ENCODE measurements at regions not wholly inside any gene's neighbourhood (a gene's known extent, or its start where the extent isn't known, plus 50 kb on each side); places are given as distances from the start of the nearest gene placed in this dataset.
"Not testable (repeated sequence)": the region's sequence is repeated elsewhere in the genome, so short reads cannot be mapped to it uniquely, and the experiment has no call there.

DNA sequence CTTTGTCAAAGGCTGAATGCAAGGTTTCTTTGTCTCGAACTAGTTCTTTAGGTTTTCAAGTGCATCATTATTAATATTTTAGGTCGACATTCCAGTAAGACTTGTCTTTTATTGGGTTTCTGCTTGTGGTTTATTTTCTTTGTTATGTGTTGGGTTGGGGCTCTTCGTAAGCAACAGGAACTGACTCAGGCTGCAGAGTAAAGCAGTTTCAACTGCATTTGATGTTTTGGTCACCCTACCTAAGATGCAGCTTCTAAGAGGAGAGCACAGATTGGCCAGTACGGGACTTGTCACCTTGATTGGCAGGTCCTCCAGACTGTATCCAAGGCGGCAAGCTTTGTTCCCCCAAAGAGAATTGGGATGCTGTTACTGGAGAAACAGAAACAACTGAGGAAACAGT is 149.5 kb upstream of the SULF2 start:
- no peak for FAIRE-seq
- DNase-seq (ENCODE audit: insufficient read length): no peak
- no peak for TF ChIP-seq POLR2AphosphoS5 (IDR thresholded peaks at IDR 0.05; ENCODE audit: low read depth, low read length)
- TF ChIP-seq POLR2A (IDR thresholded peaks at IDR 0.05; ENCODE audit: low read depth, low read length): no peak
- no peak for TF ChIP-seq TAF1 (IDR thresholded peaks at IDR 0.05; ENCODE audit: borderline replicate concordance, low read depth, low read length)

DNA sequence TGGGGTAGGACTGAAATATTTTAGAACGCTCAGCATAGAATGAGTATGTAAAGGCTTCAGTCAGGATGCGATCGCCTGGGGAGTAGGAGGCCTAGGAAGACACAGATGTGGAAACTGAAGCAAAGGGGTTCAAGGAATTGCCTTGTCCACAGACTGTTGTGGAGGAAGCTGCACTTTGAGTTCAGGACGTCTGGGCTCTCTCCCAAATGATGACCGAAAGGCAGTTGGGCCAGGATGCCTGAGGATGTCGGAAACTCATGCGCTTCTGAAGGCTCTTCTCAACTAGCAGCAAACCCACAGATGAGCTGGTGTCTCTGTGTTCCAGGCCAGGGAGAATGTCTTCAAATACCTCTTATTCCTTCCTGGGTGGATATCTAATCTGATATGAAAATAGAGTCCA is 146.2 kb upstream of the SULF2 start:
- DNase-seq (ENCODE audit: insufficient read length) (no peak), FAIRE-seq (no peak)
- no peak for TF ChIP-seq TAF1 (IDR thresholded peaks at IDR 0.05; ENCODE audit: borderline replicate concordance, low read depth, low read length)
- TF ChIP-seq POLR2AphosphoS5 (IDR thresholded peaks at IDR 0.05; ENCODE audit: low read depth, low read length): no peak
- no peak for TF ChIP-seq POLR2A (IDR thresholded peaks at IDR 0.05; ENCODE audit: low read depth, low read length)

DNA sequence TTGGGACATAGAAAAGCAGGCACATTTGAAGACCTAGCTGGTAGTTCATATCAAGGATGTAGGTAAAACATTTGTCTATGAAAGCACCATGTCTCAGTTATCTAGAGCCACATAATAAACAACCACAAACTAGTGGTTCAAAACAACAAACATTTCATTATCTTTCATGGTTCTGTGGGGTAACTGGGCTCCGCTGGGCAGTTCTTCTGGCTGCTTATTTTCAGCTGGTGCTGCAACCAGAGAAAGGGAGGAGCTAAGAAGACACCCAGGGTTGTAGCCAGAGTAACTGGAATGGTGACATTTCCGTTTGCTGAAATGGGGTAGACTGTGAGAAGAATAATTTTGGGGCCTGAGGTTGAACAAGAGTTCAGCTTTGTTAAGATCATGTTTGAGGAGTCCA is 145.7 kb upstream of the SULF2 start:
- no peak for DNase-seq (ENCODE audit: insufficient read length)
- no peak for FAIRE-seq
- TF ChIP-seq TAF1 (IDR thresholded peaks at IDR 0.05; ENCODE audit: borderline replicate concordance, low read depth, low read length) (no peak), POLR2A (IDR thresholded peaks at IDR 0.05; ENCODE audit: low read depth, low read length) (no peak), POLR2AphosphoS5 (IDR thresholded peaks at IDR 0.05; ENCODE audit: low read depth, low read length) (no peak)

DNA sequence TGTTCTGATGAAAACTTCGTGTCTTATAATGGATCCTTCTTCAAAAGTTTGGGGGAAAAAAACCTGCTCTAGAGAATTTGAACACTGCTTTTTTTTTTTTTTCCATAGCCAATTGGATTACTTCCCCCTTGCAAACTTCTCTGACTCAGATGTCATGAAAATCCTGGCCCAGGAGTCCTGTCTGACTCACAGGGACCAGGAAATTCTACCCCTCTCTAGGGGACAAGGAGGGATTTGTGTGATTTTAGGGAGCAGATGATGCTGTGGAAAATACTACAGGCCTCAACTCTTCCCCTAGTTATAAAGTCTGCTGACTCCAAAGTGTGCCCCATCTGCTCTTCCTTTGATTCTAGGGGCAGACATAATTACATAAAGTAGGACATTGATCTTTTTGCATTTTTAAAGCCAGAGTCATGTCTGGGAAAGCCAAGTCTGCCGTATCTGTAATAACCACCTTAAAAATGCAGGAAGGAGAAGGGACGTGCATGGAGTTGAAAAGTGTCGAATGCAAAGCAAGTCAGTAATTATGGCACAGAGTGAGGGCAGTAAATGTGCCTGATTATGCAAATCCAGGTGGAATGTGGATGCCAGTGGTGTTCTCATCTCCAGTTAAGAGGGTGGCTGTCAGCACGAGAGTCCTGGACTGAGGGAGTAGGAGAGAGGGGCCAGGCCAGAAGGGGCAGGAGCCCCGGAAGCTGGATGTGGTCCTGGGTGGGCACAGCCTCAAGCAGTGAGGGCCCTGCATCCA is 144.3 kb upstream of the SULF2 start:
- FAIRE-seq (no peak), DNase-seq (ENCODE audit: insufficient read length) (no peak)
- TF ChIP-seq TAF1 (IDR thresholded peaks at IDR 0.05; ENCODE audit: borderline replicate concordance, low read depth, low read length) (no peak), POLR2AphosphoS5 (IDR thresholded peaks at IDR 0.05; ENCODE audit: low read depth, low read length) (no peak), POLR2A (IDR thresholded peaks at IDR 0.05; ENCODE audit: low read depth, low read length) (no peak)

DNA sequence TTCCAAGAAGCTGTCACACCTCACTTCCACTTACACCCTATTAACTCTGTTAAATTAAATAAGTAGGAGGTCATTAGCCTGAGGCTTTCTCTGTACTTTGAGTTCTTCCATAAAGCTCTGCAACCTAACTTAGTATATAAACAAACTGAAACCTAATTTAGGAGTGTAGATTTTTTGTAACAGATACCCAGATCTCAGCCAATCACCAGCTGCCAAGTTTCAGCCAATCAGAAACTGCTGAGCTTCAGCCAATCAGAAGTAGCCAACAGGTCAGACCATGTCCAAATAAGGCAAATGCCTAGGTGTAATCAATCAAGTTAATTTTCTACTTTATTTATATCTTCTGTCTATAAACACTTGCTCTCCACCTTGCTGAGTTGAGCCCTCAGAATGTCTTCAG is 142.7 kb upstream of the SULF2 start:
- no peak for TF ChIP-seq POLR2A (IDR thresholded peaks at IDR 0.05; ENCODE audit: low read depth, low read length)
- no peak for TF ChIP-seq TAF1 (IDR thresholded peaks at IDR 0.05; ENCODE audit: borderline replicate concordance, low read depth, low read length)
- no peak for TF ChIP-seq POLR2AphosphoS5 (IDR thresholded peaks at IDR 0.05; ENCODE audit: low read depth, low read length)
- FAIRE-seq (no peak), DNase-seq (ENCODE audit: insufficient read length) (no peak)

DNA sequence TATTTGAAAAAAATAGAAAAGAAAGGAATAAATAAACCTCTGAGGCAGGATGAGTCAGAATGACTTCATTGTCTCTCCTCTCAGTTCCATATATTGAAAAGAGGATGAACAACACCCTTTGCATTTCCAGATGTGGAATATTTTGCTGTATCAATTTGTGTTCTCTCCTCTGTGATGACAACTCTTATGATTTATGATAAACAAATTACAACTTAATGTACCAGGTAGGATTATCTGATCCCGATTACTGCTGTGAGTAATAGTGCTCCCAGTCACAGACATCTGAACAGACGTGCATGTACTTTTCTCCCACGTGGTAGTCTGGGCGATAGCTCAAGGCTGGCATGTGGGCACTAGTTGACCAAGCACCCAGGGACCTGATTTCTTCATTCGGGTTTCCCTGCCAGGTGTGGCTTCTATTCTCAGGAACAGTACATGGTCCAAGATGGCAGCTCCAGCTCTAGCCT is 142.1 kb upstream of the SULF2 start:
- no peak for DNase-seq (ENCODE audit: insufficient read length)
- FAIRE-seq: no peak
- no peak for TF ChIP-seq POLR2A (IDR thresholded peaks at IDR 0.05; ENCODE audit: low read depth, low read length)
- no peak for TF ChIP-seq POLR2AphosphoS5 (IDR thresholded peaks at IDR 0.05; ENCODE audit: low read depth, low read length)
- TF ChIP-seq TAF1 (IDR thresholded peaks at IDR 0.05; ENCODE audit: borderline replicate concordance, low read depth, low read length): no peak

DNA sequence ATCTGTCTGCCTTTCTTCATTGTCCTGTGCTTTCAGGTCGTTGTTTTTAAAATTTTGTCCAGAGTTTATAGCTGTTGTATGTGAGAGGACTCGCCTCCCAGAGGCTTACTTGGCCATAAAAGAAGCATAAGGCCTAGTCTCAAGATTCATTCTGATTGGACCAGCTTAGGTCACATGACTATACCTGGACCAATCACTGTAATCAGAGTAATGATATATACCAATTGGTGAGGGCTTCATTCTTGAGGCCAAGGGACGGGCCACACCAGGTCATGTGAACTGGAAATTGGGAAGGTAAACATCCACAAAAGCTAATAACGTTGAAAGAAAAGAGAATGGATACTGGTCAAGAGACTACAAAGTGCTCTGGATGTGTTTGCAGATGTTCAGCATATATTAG is 141.4 kb upstream of the SULF2 start:
- no peak for TF ChIP-seq TAF1 (IDR thresholded peaks at IDR 0.05; ENCODE audit: borderline replicate concordance, low read depth, low read length)
- TF ChIP-seq POLR2A (IDR thresholded peaks at IDR 0.05; ENCODE audit: low read depth, low read length): no peak
- no peak for TF ChIP-seq POLR2AphosphoS5 (IDR thresholded peaks at IDR 0.05; ENCODE audit: low read depth, low read length)
- DNase-seq (ENCODE audit: insufficient read length) (no peak), FAIRE-seq (no peak)

DNA sequence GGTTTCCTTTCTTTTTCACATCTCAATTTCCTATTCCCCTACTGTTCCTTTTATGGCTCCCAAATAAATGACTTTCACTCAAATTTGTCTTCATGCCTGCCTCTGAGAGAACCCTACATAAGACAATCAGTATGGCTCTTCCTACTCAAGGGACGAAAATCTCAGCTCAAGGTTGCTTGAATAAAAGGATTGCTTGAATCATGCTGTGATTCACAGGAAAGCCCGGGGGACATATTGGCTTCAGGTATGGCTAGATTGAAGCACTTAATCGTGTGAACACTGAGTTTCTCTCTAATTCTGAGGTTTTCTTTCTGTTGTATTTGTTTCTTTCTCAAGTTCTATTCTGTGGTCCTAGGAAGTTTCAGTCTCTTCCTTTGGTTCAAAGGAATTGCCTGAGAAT is 140.3 kb upstream of the SULF2 start:
- FAIRE-seq: no peak
- TF ChIP-seq POLR2AphosphoS5 (IDR thresholded peaks at IDR 0.05; ENCODE audit: low read depth, low read length) (no peak), TAF1 (IDR thresholded peaks at IDR 0.05; ENCODE audit: borderline replicate concordance, low read depth, low read length) (no peak), POLR2A (IDR thresholded peaks at IDR 0.05; ENCODE audit: low read depth, low read length) (no peak)
- no peak for DNase-seq (ENCODE audit: insufficient read length)

DNA sequence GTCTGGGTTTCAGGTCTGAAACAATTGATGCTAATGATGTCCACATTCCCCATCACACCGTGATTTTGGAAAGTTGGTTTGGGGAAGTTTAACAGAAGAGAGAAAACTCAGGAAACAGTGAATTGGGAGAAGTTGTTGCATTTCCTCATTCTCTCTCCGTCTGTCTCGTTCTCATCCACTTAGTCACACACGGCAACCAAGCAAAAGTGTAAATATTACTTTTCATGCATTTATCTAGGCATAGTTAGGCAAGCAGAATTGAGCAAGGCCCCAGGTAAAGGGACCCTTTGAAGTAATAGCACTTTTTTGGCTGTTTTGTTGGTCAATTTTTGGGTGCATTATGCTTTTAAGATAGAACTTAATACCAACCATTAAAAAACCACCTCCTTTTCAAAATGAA is 137.0 kb upstream of the SULF2 start:
- no peak for FAIRE-seq
- TF ChIP-seq POLR2AphosphoS5 (IDR thresholded peaks at IDR 0.05; ENCODE audit: low read depth, low read length) (no peak), TAF1 (IDR thresholded peaks at IDR 0.05; ENCODE audit: borderline replicate concordance, low read depth, low read length) (no peak), POLR2A (IDR thresholded peaks at IDR 0.05; ENCODE audit: low read depth, low read length) (no peak)
- no peak for DNase-seq (ENCODE audit: insufficient read length)

DNA sequence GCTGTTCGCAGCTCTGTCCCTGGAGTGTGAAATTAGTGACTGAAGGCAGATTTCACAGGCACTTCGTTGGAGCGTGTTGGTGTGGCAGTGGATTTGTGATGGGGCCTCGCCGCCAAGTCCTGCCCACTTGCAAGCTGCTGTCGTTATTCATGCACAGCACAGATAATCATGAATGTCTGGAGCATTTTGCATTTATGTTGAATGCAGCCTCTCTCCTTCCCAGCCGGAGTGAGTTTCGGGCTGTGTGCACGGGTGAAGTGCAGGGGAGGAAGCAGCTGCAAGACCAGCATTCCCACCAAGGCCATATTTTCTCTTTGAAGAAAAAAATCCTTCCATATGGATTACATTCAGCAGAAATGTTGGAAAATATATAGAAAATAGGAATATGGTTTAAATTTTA is 136.5 kb upstream of the SULF2 start:
- FAIRE-seq; DNase-seq (ENCODE audit: insufficient read length): not testable (repeated sequence)

DNA sequence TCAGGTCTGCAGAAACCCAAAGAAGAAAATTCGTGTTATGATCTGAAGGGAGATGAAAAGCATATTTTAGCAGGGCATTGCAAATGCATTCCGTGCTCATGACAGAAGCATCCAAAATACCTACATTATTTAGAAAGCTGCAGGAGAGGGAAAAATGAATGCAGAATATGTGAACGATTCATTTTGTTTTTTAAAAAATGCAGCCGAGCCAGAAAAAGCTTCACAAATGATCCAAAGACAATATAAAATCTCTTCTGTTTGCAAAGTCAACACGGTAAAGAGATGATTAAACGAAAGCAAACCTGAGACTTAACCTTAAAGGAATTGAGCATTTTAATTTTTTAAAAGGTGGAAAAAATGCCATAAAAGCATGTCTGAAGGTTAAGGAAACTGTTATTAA is 136.1 kb upstream of the SULF2 start:
- no peak for FAIRE-seq
- DNase-seq (ENCODE audit: insufficient read length): no peak
- TF ChIP-seq POLR2A (IDR thresholded peaks at IDR 0.05; ENCODE audit: low read depth, low read length): no peak
- no peak for TF ChIP-seq POLR2AphosphoS5 (IDR thresholded peaks at IDR 0.05; ENCODE audit: low read depth, low read length)
- no peak for TF ChIP-seq TAF1 (IDR thresholded peaks at IDR 0.05; ENCODE audit: borderline replicate concordance, low read depth, low read length)

DNA sequence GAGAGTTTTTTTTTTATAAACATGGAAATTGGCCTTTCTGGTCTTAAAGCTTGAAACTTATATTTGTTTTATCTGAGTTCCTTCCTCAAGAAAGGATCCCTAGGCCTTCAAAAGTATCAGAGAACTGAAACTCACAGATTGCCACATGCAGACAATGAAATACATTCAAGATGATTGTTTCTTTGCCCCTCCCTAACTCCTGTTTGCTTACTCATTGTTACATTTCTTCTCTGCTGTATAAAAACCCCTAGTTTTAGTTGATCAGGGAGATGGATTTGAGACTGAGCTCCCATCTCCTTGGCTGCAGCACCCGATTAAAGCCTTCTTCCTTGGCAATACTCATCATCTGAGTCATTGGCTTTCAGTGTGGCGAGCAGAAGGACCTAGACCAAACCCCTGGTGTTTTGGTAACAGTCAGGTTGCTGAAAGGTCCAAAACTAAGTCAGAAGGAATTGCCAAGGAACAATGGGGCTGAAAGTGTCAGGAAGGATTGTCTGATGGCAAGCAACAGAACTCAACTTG is 132.3 kb upstream of the SULF2 start:
- FAIRE-seq (no peak), DNase-seq (ENCODE audit: insufficient read length) (no peak)
- no peak for TF ChIP-seq POLR2AphosphoS5 (IDR thresholded peaks at IDR 0.05; ENCODE audit: low read depth, low read length)
- no peak for TF ChIP-seq TAF1 (IDR thresholded peaks at IDR 0.05; ENCODE audit: borderline replicate concordance, low read depth, low read length)
- TF ChIP-seq POLR2A (IDR thresholded peaks at IDR 0.05; ENCODE audit: low read depth, low read length): no peak
